ENCODE measurements at regions not wholly inside any gene's neighbourhood (a gene's known extent, or its start where the extent isn't known, plus 50 kb on each side); places are given as distances from the start of the nearest gene placed in this dataset.

GRCh38 chr11:21768388-21768787 is 424.5 kb upstream of the ANO5 start:
- TF ChIP-seq REST (IDR thresholded peaks at IDR 0.05; ENCODE audit: low read depth, low read length) (no peak), MXI1 (IDR thresholded peaks at IDR 0.05; ENCODE audit: low read depth, low read length) (no peak), CTCF (IDR thresholded peaks at IDR 0.05) (no peak), NFIC (IDR thresholded peaks at IDR 0.05; ENCODE audit: borderline replicate concordance) (no peak), YY1 (IDR thresholded peaks at IDR 0.05; ENCODE audit: low read depth) (no peak), ZBTB33 (IDR thresholded peaks at IDR 0.05; ENCODE audit: borderline replicate concordance, low read depth) (no peak), GATA2 (CRISPR knock-in tag; IDR thresholded peaks at IDR 0.05) (no peak), GABPA (IDR thresholded peaks at IDR 0.05; ENCODE audit: low read depth) (no peak)
